ENCODE measurements at regions not wholly inside any gene's neighbourhood (a gene's known extent, or its start where the extent isn't known, plus 50 kb on each side); places are given as distances from the start of the nearest gene placed in this dataset.

- no peaks in the 10 kb centered on the region for H3K9me2 ChIP-seq (replicated peaks; ENCODE audit: insufficient read depth, low read length)
- H3K27me3 ChIP-seq (replicated peaks; ENCODE audit: insufficient read depth, low read length), result peaks cover 95% of the 10 kb centered on the region
- no peaks in the 10 kb centered on the region for H3K4me1 ChIP-seq (ENCODE audit: low read length)
- no peaks in the 10 kb centered on the region for H3K9me3 ChIP-seq (replicated peaks; ENCODE audit: insufficient read depth, low read length)
- no peak overlapping the region for H3K4me3 ChIP-seq (ENCODE audit: low read length)
- no peaks in the 10 kb centered on the region for H3K79me2 ChIP-seq (ENCODE audit: low read length)
- no peak overlapping the region for H3K9ac ChIP-seq (ENCODE audit: low read length)
- TF ChIP-seq EZH2 (optimal IDR thresholded peaks at IDR 0.05; ENCODE audit: low read depth, low read length) (no peak), EZH2phosphoT487 (IDR thresholded peaks at IDR 0.05; ENCODE audit: low read length) (no peak)
- no peak overlapping the region for H2AFZ ChIP-seq (ENCODE audit: low read length)
- no peaks in the 10 kb centered on the region for H3K36me3 ChIP-seq (replicated peaks; ENCODE audit: insufficient read depth, low read length)
- H3K27ac ChIP-seq (ENCODE audit: low read length), result no peak overlapping the region
- H3K4me2 ChIP-seq (ENCODE audit: low read depth, low read length), result no peak overlapping the region
- H4K20me1 ChIP-seq (ENCODE audit: insufficient read depth, low read length), result no peaks in the 10 kb centered on the region
- H3F3A ChIP-seq (ENCODE audit: insufficient read depth, low read length), result no peaks in the 10 kb centered on the region
- no peak for DNase-seq
Measured at GRCh38 chr20:58571693-58572427, 56.7 kb upstream of the APCDD1L start.

- DNase-seq, result no peak
- Histone ChIP-seq H3K9ac (ENCODE audit: low read length) (no peak overlapping the region), H3K4me3 (ENCODE audit: low read length) (no peak overlapping the region), H2AFZ (ENCODE audit: low read length) (no peak overlapping the region), H3K79me2 (ENCODE audit: low read length) (no peaks in the 10 kb centered on the region), H4K20me1 (ENCODE audit: insufficient read depth, low read length) (no peaks in the 10 kb centered on the region), H3K27ac (ENCODE audit: low read length) (no peak overlapping the region), H3K4me1 (ENCODE audit: low read length) (no peaks in the 10 kb centered on the region), H3K36me3 (replicated peaks; ENCODE audit: insufficient read depth, low read length) (no peaks in the 10 kb centered on the region), H3K9me2 (replicated peaks; ENCODE audit: insufficient read depth, low read length) (no peaks in the 10 kb centered on the region), H3K27me3 (replicated peaks; ENCODE audit: insufficient read depth, low read length) (peaks cover 95% of the 10 kb centered on the region), H3F3A (ENCODE audit: insufficient read depth, low read length) (no peaks in the 10 kb centered on the region), H3K4me2 (ENCODE audit: low read depth, low read length) (no peak overlapping the region), H3K9me3 (replicated peaks; ENCODE audit: insufficient read depth, low read length) (no peaks in the 10 kb centered on the region)
- no peak for TF ChIP-seq EZH2phosphoT487 (IDR thresholded peaks at IDR 0.05; ENCODE audit: low read length)
- TF ChIP-seq CTCF (IDR thresholded peaks at IDR 0.05; ENCODE audit: low read length), result no peak
- no peak for TF ChIP-seq EZH2 (optimal IDR thresholded peaks at IDR 0.05; ENCODE audit: low read depth, low read length)
Measured at GRCh38 chr20:58571356-58571692, 56.1 kb upstream of the APCDD1L start.

- no peak for DNase-seq
- Histone ChIP-seq H3K79me2 (ENCODE audit: low read length) (no peaks in the 10 kb centered on the region), H3K4me1 (ENCODE audit: low read length) (no peaks in the 10 kb centered on the region), H2AFZ (ENCODE audit: low read length) (no peak overlapping the region), H3K4me2 (ENCODE audit: low read depth, low read length) (no peak overlapping the region), H3K36me3 (replicated peaks; ENCODE audit: insufficient read depth, low read length) (no peaks in the 10 kb centered on the region), H3K9me2 (replicated peaks; ENCODE audit: insufficient read depth, low read length) (no peaks in the 10 kb centered on the region), H3K27me3 (replicated peaks; ENCODE audit: insufficient read depth, low read length) (peaks cover 95% of the 10 kb centered on the region), H3K9ac (ENCODE audit: low read length) (no peak overlapping the region), H3K9me3 (replicated peaks; ENCODE audit: insufficient read depth, low read length) (no peaks in the 10 kb centered on the region), H3K27ac (ENCODE audit: low read length) (no peak overlapping the region), H4K20me1 (ENCODE audit: insufficient read depth, low read length) (no peaks in the 10 kb centered on the region), H3F3A (ENCODE audit: insufficient read depth, low read length) (no peaks in the 10 kb centered on the region), H3K4me3 (ENCODE audit: low read length) (no peak overlapping the region)
- TF ChIP-seq EZH2 (optimal IDR thresholded peaks at IDR 0.05; ENCODE audit: low read depth, low read length) (no peak), EZH2phosphoT487 (IDR thresholded peaks at IDR 0.05; ENCODE audit: low read length) (no peak), CTCF (IDR thresholded peaks at IDR 0.05; ENCODE audit: low read length) (no peak)
Measured at GRCh38 chr20:58570204-58570859, 55.1 kb upstream of the APCDD1L start.

Data from MM.1S (cell line).